ENCODE measurements at regions not wholly inside any gene's neighbourhood (a gene's known extent, or its start where the extent isn't known, plus 50 kb on each side); places are given as distances from the start of the nearest gene placed in this dataset.
A peak's percentile ranks its signal among the peaks of the same experiment; 100 is the strongest.

DNA sequence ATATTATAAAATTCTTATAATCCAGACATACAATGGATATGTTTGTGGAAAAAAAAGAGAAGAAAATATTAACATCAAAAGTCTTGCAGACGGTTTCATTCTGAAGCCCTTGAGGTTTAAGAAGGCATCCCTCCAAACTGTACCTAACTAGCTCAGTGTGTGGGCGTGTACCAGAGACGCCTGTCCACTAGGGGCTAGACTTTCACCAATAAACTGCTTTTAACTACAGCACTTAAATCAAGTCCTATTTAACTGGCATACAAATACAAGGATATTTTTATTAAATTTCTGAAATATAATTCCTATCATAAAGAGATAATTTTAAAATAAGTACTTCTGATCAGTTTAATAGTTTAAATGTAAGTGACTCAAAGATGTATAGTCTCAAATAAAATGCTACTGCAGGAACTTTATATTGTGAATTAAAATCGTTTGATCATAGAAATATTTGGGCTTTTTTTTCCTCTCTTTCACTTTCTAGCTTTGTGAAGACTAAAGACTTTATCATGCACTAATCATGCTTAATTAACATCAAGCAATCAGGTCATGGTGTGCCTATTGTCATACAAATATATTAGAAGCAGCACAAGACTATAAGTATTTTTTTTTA is 437.7 kb downstream of the SATB2 start:
- DNase-seq: peak; percentile 10

DNA sequence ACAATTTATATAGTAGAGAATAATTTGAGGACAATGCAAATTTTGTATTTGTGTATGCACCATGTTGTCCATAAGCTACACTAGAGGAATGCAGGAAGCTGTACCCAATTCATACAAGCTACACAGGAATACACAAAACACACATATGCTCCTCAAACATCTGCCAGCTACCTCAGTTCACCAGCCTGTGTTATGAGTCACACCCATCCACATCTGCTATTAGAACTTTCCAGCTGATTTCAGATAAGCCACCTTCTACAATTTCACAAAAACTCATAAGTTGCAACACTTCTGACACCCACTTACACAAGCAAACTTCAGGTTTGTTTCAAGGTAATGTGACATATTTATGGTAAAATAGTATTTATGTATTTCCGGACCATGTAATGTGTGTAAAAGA is 438.9 kb downstream of the SATB2 start:
- DNase-seq: no peak

DNA sequence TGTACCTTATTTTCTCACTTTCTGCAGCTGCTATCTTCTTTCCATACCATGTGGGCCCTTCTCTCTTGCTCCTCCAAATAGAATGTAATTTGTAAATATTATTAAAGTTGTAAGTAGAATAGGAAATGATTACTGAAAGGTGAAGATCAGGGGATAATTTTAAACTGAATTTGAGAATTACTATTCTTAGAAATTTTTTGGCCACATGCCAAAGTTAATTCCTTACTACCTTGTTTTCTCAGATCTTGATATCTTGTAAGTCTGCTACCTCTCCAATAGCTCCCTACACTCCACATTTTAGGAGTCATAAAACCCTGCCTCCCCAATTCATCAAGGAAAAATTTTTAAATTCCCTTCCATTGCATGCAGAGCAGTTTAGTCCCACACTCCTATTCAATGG is 442.7 kb downstream of the SATB2 start:
- no peak for DNase-seq

DNA sequence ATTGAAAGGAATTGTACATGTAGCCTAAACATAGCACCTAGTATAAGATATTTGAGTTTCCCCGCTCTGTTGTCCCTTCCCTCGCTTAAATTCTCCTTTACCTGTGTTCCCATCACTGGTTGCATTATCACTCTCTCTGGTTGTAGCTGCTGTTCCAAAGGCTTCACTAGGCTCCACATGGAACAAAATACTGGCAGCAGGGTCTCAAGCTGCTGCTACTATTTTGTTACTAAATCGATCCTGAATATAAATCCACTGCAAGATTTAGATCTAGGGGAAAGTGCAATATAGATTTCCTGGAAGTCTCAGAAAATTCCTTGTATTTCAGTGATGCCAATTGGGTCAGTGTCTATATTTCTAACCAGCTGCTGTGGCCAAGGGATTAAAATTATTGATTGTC is 443.5 kb downstream of the SATB2 start:
- no peak for DNase-seq

DNA sequence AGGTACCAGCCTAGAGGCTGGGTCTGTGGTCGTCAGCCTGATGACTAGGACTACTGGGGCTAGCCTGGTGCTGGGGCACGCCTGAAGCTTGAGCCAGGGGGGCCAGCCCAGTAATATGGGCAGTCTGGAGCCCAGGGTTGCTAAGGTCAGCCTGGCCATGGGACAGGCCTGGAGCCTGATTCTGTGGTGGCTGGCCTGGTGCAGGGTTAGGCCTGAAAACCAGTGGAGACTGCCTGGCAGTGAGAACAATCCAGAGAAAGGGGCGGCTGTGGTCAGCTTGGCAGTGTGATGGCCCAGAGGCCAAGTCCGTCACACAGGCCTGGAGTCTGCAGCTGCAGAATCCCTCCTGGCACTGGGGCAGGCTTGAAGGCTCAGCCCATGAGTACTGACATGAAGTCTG is 445.8 kb downstream of the SATB2 start:
- DNase-seq: no peak

DNA sequence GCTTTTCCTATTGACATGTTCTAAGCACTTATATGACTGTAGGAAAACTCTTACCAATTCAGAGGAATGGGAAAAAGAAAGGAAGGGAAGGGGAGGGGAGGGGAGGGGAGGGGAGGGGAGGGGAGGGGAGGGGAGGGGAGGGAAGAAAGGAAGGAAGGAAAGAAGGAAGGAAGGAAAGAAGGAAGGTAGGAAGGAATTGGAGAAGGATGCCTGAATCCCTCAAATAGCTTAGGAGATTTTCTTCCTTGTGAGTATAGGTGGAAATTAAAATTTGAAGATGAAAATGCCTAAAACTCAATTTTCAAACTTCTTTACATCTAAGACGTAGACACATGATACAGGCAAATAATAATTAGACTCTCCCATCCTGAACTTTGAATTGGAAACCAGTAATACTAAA is 463.1 kb downstream of the SATB2 start:
- DNase-seq: no peak

DNA sequence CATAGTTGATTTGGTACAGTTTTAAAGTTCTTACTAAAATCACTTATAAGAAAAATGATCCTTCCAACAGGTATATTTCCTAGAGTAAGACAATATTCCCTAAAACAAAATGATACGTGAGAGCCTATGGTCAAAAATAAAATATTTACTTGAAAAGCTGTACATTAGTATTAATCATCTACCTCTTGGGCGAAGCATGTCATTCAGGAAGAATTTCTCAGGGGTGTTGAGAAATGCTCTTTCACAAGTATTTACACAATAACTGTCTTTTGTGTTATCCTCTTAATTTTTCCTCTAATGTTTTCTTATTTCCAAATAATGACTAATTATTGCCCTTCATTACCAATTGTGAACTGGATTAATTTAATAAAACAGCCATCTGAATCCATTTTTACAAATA is 466.3 kb downstream of the SATB2 start:
- DNase-seq: no peak

DNA sequence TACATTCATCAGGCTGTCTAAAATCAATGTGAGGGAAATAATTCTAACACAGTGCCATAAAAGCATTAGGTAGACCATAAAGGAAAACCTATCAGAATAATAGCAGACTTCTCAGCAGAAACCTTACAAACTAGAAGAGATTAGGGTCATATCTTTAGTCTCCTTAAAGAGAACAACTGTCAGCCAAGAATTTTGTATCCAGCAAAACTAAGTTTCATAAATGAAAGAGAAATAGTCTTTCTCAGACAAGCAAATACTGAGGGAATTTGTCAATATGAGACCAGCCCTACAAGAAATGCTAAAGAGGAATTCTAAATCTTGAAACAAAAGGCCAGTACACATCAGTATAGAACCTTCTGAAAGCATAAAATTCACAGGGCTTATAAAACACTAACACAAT is 482.0 kb downstream of the SATB2 start:
- DNase-seq: no peak

DNA sequence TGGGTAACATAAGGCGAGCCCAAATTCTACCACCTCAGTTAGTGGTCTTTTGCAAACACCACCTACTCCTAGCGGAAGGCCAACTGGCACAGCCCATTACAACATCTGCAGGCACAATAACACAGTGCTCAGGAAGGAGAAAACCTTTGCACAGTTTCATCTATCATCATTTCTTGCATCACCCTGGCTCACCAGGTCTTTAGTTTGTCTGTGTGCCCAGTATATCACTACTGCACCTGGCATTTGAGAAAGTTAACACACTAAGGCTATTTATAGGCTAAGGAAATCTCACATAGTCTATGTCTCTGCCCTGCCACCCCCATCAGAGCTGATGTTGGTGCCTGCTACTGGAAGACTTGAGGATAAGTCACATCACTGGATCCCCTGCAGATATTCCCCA is 484.0 kb downstream of the SATB2 start:
- DNase-seq: no peak

DNA sequence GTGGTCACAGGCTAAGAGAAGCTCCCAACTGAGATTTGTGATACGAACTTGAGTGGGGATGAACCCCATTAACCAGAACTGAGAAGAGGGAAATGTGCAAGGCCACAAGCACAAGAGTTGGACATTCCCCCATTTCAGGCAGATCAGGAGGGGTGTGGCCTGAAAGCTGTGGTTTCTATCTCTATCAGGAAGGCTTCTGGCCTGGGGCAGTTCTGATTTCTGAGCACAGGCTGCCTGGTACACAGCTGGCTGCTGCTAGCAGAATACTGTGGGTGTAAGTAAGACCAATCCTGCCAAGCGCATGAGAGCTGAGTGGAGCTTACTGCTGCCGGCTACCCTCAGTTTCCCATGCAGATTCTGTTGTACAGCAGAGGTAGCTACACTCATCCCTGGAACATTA is 484.6 kb downstream of the SATB2 start:
- DNase-seq: no peak

DNA sequence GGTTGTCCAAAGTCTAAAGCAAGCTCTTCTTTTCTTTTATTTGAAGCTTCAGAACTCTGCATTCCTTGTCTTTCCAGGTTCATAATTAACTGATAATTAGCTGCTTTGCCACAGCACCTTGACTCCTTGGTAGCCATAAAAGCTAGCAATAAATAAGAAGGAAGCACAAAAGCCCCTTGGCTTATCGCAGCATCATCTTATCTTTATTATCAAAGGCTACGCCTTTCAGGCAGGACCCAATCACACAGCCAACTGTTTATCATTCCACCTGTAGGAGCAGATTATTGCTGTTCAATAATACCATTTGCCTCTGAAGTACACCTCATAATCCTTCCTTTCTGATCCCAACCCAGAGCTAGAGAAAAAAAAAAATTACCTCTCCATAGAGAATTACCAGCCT is 489.2 kb downstream of the SATB2 start:
- no peak for DNase-seq

DNA sequence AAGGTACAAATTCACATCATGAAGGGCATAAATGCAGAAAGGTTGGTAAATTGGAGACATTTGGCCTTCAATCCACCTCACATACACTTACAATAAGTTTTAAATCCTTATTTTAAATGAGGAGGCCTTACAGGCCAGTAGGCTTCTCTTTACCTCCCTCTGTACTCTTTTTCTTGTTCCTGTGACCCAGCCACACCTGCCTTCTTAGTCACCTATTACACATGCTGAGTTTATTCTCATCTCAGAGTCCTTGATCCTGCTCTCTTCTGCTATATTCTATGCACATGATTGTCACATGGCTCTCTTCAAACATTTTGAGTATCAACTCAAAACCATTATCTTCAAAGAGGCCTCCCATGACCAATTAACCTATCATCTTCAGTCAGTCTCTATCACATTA is 491.5 kb downstream of the SATB2 start:
- no peak for DNase-seq

DNA sequence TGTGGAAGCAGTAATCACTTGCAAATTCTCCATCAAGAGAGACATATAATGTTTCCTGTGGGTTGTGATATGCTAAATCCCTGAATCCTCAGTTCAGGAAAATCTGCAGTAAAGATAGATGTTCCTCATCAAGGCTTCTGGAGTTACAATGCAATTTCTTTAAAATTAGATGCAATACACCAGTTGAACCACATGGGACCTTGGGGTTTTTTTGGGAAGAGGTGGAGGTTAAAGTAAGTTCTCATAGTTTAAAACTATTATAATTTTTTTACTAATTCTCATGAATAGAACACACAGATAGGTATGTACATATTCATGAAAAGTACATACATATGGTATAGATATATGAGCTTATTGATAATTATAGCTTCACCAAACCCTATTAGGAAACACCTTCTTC is 496.2 kb downstream of the SATB2 start:
- DNase-seq: no peak

DNA sequence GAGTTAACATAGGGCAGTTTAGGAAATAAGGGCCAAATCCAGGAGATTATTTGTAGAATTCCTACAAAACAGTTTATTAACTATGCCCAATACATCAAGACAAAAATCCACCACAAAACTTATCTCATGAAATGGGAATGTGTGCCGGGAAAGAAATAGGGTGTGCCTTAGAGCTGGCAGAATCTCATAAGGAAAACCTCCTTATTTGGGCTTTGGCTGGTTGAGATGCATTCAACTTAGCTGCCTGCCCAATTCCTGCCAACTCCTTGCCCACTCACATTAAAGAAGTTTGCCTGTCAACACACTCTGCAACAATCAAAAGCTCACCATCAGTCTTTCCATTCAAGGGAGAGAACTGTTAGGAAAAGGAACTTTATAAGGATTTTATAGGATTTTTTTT is 500.6 kb downstream of the SATB2 start:
- DNase-seq: no peak

DNA sequence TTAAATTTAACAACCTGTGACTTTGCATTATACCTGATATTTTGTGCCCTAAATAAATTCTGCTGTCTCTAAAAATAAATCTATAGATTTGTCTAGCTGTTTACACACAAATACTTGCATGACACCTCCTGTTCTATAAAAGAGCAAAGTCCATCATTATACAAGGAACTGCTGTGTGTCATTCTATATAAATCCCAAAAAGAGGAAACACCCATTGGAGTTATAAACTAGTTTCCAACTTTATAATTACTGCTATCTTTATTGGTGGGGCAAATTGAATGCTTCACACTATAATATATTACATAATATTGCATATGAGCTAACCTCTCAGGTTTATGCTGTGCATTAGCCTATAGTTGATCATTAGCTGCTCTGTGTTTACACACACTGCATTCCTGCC is 504.4 kb downstream of the SATB2 start:
- DNase-seq: no peak

DNA sequence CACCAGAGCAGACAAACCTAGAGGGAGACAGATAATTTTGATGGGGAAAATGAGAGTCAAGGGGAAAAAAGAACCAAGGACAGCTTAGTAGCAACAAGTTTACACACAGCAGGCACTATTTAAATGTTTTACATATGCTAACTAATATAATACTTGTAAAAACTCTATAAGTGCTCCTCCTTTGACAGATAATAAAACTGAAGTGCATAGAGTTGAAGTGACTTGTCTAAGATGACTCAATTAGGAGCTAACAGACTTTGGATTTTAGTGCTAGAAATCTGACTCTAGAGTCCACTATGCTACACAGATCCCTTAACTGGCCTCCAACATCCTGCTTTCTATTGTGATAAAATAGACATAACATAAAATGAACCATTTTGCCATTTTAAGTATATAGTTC is 506.9 kb downstream of the SATB2 start:
- no peak for DNase-seq

DNA sequence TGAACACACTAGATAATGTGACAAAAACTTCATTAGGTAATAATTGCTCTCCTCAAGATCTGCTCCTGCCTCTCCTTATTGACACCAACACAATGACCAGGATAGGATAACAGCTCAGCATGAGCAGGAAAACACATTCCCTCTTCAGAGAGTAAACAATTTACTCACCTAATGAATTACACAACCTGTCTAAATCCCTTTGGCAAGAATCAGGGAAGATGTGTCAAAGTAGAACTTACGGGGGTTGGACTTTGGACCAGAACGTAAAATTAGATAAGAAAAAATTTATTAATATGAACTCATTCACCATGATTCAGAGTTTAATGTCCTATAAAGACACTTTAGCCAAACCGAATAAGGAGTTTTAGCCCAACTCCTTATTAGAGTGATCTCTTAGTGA is 512.2 kb downstream of the SATB2 start:
- no peak for DNase-seq

DNA sequence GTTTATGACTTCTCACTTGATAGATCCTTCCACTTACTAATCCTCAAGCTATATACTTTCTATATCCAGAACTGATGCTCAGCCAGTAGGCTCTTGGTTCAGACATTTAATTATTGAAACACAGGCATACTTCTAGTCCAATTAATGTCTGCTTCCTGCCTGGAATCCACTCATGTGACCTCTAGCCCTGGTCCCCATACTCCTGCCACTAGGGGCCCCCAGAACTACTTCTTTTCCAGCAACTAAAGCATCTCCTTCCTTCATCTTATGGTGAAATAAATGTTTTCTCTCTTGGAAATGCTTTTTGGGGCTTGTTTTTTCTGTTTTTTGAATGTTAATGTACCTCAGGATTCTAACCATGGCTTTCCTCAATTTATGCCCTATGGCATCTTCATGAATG is 527.6 kb downstream of the SATB2 start:
- no peak for DNase-seq

DNA sequence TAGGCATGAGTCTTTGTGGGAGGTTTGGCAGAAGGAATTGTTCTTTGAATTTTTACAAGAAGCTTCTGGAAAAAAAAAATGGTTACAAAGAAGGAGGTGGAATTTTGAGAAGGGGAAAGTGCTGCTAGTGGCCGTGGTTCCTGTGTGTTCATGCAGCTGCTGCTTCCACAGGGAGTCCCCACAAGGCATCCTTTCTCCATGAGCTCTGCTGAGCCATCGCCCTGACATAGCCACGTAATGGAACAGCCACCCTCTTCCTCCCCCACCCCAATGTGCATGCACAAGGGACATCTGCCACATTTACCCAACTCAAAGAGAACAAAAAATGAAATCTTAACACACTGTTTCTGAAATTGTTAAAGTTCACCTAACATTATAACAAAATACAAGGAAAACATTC is 529.7 kb downstream of the SATB2 start:
- DNase-seq: no peak

DNA sequence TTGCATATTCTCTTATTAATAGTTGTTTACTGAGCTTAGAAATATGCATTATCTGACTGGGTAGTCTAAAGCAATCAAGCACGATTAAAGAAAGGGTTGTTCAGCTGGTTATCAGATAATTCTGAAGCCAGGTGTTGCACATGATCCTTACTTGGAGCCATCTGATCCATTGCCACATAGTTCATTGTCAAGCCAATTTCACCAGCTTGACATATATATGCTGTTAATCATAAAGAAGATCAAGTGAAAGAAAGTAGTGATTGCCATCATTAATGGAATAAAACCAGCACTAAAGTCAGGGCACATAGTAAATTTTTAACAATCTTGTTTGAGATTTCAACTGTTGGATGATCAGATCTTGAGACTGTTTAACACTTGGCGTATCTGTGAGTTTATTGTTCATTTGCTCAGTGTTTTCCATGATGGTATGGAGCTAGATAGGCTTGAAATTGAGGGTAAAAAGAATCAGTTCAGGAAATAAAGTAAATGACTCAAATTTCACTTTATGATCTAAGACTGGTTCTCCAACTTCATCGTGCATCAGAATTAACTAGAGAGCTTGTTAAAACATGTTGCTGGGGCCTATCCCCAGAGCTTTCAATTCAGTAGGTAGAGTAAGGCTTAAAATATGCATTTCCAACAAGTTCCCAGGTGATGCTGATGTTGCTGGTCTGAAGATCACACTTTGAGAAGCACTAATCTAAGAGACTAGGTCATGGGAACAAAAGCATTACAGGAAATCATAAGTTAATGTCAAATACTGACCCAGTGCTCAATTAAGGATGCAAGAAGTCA is 539.6 kb downstream of the SATB2 start:
- DNase-seq: no peak

DNA sequence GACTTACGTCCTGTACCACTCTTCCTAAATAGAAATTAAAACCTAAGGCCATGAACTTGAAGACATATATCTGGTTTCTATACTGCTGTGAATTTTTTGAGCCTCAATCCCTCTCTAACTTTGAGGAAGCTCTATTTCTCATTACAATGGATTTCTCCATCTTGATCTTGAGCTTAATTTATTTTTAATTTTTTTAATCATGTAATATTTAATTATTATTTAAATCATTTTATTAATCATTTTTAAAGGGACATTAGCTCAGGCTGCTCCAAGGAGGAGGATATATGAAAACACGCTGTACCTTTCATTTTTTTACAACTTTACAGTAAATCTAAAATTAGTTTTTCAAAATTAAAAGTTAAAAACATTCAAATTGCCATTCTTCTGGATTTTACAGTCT is 540.5 kb downstream of the SATB2 start:
- no peak for DNase-seq

DNA sequence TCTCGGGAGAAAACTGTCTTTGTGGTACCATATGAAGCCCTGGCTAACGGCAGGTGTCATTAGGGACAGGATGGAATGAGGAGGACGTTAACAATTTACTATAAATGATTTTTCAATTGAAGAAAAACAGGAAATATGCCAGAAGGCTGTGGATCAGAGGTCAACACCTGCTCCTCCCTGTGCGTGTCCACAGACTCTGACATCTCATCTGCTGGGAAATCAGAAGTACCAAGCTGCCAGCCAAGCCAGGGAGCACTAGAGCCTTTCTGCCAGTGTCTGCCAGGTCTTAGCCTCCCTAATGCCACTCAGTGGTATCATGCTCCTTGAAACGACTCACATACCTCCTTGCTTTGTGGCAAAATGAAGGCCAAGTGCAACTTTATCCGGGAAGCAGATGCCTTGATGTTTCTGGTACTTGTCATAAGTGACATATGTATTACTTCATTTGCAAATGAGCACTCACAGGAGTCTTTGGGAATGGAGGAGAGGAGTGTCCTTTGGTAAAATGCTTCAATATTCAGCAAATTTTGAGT is 541.1 kb downstream of the SATB2 start:
- no peak for DNase-seq

DNA sequence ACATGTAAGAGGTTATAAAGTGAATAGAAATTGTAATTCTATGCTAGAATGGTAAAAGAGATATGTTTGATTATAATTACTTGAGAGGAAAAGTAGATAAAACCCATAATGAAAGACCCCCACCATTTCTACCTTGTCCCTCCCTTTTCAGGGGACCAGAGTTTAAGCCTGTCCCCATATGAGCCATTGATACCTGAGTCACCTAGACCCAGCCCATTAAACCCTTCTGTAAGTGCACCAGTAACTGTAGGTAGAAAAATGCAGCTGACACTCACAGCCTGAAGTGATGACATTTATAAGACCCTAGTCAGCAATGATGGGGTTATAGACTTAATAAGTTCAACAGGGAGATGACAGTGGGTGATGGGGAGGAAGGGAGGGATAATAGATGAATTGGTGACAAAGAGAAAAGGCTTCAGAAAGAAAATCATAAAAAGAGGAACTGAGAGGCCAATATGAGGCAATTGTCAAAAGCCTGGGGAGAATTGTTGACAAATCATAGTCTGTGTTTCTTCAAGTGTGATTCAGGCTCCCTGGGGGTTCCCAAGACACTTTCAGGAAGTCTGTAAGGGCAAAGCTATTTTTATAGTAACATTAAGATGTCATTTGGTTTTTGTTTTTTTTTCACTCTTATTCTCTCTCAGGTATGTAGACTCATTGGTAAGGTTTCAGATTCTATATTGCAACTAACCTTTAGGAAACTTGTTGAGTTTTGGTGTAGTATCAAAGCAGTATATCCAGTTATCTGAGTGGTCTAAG is 544.2 kb downstream of the SATB2 start:
- DNase-seq: no peak
